ENCODE measurements at regions not wholly inside any gene's neighbourhood (a gene's known extent, or its start where the extent isn't known, plus 50 kb on each side); places are given as distances from the start of the nearest gene placed in this dataset.

DNA sequence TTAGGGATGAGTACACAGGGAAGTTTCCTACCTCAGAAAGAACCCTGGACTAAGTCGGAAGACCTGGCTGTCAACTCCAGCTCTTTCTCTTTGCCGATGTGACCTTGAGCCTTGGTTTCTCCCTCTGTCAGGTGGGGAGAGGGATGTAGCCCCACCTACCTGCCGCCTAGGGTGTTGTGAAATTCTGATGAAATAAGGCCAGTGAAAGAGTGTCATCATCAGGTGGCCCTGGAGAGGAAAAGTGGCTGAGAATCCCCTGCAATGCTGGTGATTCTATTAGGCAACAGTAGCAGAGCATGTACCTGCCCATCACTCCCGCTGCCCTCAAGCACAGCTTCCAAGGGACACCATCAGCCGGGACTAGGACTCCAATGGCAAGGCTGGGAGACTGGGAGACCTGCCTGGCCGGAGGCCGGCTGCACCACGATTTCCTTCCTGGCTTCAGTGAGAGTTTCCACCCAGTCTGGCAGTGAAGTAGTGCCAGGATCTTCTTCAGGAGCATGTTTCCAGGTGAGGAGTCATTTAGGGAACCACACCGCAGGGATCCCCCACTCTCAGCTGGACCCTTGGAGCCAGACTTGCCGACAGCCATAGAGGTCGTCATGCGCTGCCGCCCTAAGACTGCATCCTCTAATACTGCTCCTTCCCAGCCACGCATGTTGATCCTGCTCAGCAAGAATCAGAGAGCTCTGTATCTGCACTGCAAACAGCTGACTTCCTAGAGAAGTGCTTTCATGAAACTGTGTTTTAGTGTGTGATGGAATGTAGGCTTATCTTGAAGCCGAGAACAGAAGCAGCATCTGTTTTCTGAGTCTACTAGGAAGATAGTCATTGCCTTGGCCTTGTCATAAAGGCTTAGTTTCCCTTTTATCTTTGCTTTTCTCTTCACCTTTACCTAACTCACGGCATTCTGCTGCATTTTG lies 88.0 kb upstream of the F3 start:
- TF ChIP-seq, protein P1, sequence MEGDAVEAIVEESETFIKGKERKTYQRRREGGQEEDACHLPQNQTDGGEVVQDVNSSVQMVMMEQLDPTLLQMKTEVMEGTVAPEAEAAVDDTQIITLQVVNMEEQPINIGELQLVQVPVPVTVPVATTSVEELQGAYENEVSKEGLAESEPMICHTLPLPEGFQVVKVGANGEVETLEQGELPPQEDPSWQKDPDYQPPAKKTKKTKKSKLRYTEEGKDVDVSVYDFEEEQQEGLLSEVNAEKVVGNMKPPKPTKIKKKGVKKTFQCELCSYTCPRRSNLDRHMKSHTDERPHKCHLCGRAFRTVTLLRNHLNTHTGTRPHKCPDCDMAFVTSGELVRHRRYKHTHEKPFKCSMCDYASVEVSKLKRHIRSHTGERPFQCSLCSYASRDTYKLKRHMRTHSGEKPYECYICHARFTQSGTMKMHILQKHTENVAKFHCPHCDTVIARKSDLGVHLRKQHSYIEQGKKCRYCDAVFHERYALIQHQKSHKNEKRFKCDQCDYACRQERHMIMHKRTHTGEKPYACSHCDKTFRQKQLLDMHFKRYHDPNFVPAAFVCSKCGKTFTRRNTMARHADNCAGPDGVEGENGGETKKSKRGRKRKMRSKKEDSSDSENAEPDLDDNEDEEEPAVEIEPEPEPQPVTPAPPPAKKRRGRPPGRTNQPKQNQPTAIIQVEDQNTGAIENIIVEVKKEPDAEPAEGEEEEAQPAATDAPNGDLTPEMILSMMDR (IDR thresholded peaks at IDR 0.05 in 4 of 5, conservative IDR thresholded peaks at IDR 0.05 in 1 of 5) = no peak
- no peak for TF ChIP-seq POLR2A (IDR thresholded peaks at IDR 0.05)
- no peak for ATAC-seq
- H3K4me3 ChIP-seq = no peak overlapping the region
- intact Hi-C loops (cut with DNase I; ENCODE audit: low total_unique reads) = no loop called here
- H3K36me3 ChIP-seq = no peaks in the 10 kb centered on the region
- in situ Hi-C loops (cut with MboI; ENCODE audit: low sequenced_read_pairs in 4 of 4) = no loop called here
- H3K9me3 ChIP-seq = no peaks in the 10 kb centered on the region
- H3K27me3 ChIP-seq = no peaks in the 10 kb centered on the region
- no peaks in the 10 kb centered on the region for H3K4me1 ChIP-seq
- H3K27ac ChIP-seq = no peak overlapping the region
- no peak for DNase-seq

DNA sequence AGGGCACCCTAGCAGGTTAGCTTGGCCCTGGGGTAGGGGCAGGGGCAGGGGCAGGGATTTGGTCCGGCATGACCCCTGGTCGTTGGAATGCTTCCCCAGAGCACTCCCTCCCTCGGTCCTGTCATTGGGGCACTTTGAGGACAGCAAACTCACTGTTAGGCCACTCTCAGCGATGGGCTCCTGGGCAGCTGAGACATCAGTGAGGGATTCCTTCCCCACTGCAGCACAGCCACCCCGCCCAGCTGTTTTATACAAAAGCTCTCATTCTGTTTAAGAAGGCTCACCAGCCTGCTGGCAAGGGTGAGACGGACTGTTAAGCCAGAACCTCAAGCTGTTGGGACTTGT lies 86.9 kb upstream of the F3 start:
- Histone ChIP-seq H3K9me3 (no peaks in the 10 kb centered on the region), H3K27me3 (no peaks in the 10 kb centered on the region), H3K27ac (no peak overlapping the region), H3K4me1 (no peaks in the 10 kb centered on the region), H3K4me3 (no peak overlapping the region), H3K36me3 (no peaks in the 10 kb centered on the region)
- in situ Hi-C loops (cut with MboI; ENCODE audit: low sequenced_read_pairs in 4 of 4) = no loop called here
- DNase-seq (no peak), ATAC-seq (no peak)
- intact Hi-C loops (cut with DNase I; ENCODE audit: low total_unique reads) = no loop called here
- TF ChIP-seq, protein P1 (IDR thresholded peaks at IDR 0.05 in 4 of 5, conservative IDR thresholded peaks at IDR 0.05 in 1 of 5) = no peak
- no peak for TF ChIP-seq POLR2A (IDR thresholded peaks at IDR 0.05)

DNA sequence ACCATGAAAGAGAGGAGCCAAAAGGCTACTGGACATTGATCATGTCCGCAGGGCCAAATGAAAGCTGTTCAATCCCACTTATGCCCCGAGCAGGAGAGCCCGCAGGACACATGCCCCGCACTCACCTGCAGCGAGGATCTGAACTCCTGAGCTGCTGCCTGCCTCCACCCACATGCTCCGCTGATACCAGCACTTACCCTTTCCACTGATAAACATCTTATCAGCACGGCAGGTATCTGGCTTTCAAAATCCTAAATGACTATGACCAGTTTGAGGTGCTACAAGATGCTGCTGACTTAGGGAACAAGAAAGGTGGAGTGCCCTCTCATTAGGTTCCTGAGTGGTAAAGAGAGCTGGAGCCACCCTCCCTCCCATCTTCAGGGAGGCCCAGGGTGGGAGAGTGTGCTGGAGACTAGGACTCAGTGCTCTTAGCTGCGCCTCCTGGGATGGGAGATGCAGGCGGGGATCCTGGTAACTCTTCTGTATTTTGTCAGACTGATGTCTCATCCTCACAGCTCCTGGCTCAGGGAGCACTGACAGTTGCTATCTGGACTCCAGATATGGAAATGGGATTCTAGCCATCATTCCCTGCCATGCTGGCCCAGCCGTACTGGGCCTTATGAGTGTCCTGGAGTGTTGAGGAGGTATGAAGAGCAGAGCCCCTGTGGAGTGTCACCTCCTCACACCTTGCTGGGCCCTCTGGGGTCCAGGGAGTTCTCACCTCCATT lies 86.4 kb upstream of the F3 start:
- Histone ChIP-seq H3K9me3 (no peaks in the 10 kb centered on the region), H3K4me1 (no peaks in the 10 kb centered on the region), H3K27ac (no peak overlapping the region), H3K27me3 (no peaks in the 10 kb centered on the region), H3K4me3 (no peak overlapping the region), H3K36me3 (no peaks in the 10 kb centered on the region)
- TF ChIP-seq, protein P1 (IDR thresholded peaks at IDR 0.05 in 4 of 5, conservative IDR thresholded peaks at IDR 0.05 in 1 of 5) = no peak
- TF ChIP-seq POLR2A (IDR thresholded peaks at IDR 0.05) = no peak
- in situ Hi-C loops (cut with MboI; ENCODE audit: low sequenced_read_pairs in 4 of 4) (no loop called here), intact Hi-C loops (cut with DNase I; ENCODE audit: low total_unique reads) (no loop called here)
- ATAC-seq (no peak), DNase-seq (no peak)

DNA sequence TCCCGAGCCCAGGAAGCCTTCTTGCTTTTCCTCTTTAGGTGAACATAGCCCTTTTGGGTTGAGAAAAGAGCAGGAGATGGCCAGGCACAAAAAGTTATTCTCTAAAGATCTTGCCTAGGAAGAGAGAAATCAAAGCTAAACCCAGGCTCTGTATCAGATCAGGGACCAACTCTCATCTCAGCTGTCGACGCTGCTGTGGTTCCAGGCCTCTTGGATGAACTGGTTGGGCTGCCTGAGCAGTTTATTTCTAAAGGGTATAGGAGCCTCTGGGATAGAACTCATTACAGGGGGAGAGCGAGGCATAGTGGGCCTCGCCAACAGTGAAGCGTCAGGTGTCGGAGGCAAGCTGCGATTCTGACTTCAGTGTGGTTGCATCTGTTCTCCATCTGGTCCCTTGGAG lies 82.6 kb upstream of the F3 start:
- H3K4me1 ChIP-seq = no peaks in the 10 kb centered on the region
- DNase-seq = no peak
- in situ Hi-C loops (cut with MboI; ENCODE audit: low sequenced_read_pairs in 4 of 4) (no loop called here), intact Hi-C loops (cut with DNase I; ENCODE audit: low total_unique reads) (no loop called here)
- no peak overlapping the region for H3K27ac ChIP-seq
- no peaks in the 10 kb centered on the region for H3K36me3 ChIP-seq
- TF ChIP-seq, protein P1 (IDR thresholded peaks at IDR 0.05 in 4 of 5, conservative IDR thresholded peaks at IDR 0.05 in 1 of 5) = no peak
- TF ChIP-seq POLR2A (IDR thresholded peaks at IDR 0.05) = no peak
- ATAC-seq = no peak
- H3K27me3 ChIP-seq = no peaks in the 10 kb centered on the region
- H3K9me3 ChIP-seq = no peaks in the 10 kb centered on the region
- H3K4me3 ChIP-seq = no peak overlapping the region
